Natural killer cell (primary cell): ENCODE measurements at regions not wholly inside any gene's neighbourhood (a gene's known extent, or its start where the extent isn't known, plus 50 kb on each side); places are given as distances from the start of the nearest gene placed in this dataset.

Experiments
- ATAC-seq, 3 donors: fragments of 150-1000 bp in 2 of 3; fragments of 200-7000 bp in 1 of 3; cut with Tn5 transposase; 1 replicate in 1 of 3; 2 replicates in 2 of 3; pipeline ENCODE4 v1.10.0; 2021; ENCODE audit warnings: mild to moderate bottlenecking in 2 of 3, moderate library complexity in 2 of 3
- DNase-seq, 2 donors: peaks; one replicate each; pipeline versions ENCODE4 v3.0.0 to v3.0.0-alpha.2; 2013 to 2021; ENCODE audit warnings: mixed read lengths in 1 of 2
- H3K27ac ChIP-seq: one replicate; pipeline ENCODE4 v1.5.1; 2013; ENCODE audit warnings: mild to moderate bottlenecking, low read length
- H3K27me3 ChIP-seq: one replicate; pipeline ENCODE4 v1.6.1; 2013; ENCODE audit warnings: low read length; ENCODE audit not compliant: control insufficient read depth, insufficient read depth
- H3K36me3 ChIP-seq: one replicate; pipeline ENCODE4 v1.6.1; 2013; ENCODE audit warnings: low read length; ENCODE audit not compliant: control insufficient read depth, insufficient read depth
- H3K4me1 ChIP-seq: one replicate; pipeline ENCODE4 v1.6.1; 2013; ENCODE audit warnings: low read length; ENCODE audit not compliant: control insufficient read depth, insufficient read depth
- H3K4me3 ChIP-seq: one replicate; pipeline ENCODE4 v1.5.1; 2013; ENCODE audit warnings: low read length
- H3K9me3 ChIP-seq: one replicate; pipeline ENCODE4 v1.6.1; 2013; ENCODE audit warnings: low read length; ENCODE audit not compliant: control insufficient read depth, insufficient read depth
- H3K27ac Mint-ChIP-seq, 2 donors: one replicate each; pipeline ENCODE4 v1.8.0; 2022; ENCODE audit warnings: mild to moderate bottlenecking in 2 of 2, mixed read lengths in 2 of 2, moderate library complexity in 1 of 2
- H3K27me3 Mint-ChIP-seq, 2 donors: one replicate each; pipeline ENCODE4 v1.8.0; 2022; ENCODE audit warnings: low read depth in 2 of 2, mixed read lengths in 2 of 2
- H3K36me3 Mint-ChIP-seq: one replicate; pipeline ENCODE4 v1.8.0; 2022; ENCODE audit warnings: mixed read lengths
- H3K4me1 Mint-ChIP-seq, 2 donors: one replicate each; pipeline ENCODE4 v1.8.0; 2022; ENCODE audit warnings: mixed read lengths in 2 of 2
- H3K4me3 Mint-ChIP-seq: one replicate; pipeline ENCODE4 v1.8.0; 2022; ENCODE audit warnings: mild to moderate bottlenecking, moderate library complexity, mixed read lengths
- H3K9me3 Mint-ChIP-seq, 2 donors: one replicate each; pipeline ENCODE4 v1.8.0; 2022; ENCODE audit warnings: mixed read lengths in 2 of 2
- WGBS: methylation state at CpG from one replicate; pipeline ENCODE4 v1.1.7; 2013; ENCODE audit warnings: missing lambda C conversion rate; ENCODE audit not compliant: insufficient coverage; 5-methylcytosine and 5-hydroxymethylcytosine counted together
- intact Hi-C: fragments of 100-400 bp; cut with micrococcal nuclease; formaldehyde crosslinking; loops from one replicate; pipeline ENCODE4 v1.14.2; 2022
- TF ChIP-seq, protein P1 (sequence below): fragments of 200-600 bp; IDR thresholded peaks from one replicate; pipeline ENCODE4 v1.8.0; 2022; ENCODE audit warnings: antibody characterized with exemption

DNA sequence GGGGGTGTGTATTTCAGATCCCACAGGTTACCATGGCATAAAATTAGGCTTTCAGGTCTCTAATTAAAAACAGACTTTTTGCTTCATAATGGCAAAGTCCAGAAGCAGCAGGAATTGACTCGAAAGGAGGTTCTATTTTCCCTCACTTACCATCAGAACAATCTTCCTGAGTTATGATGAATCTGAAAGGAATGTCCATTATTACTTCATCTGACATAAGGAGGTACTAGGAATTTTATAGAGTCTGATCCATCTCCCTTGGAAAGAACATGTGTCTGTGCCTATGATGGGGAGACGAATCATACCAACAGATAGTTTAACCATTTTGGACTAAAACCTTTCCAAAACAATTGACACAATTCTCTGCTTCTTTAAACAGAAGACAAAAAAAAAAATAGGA, 206.3 kb upstream of the FGF13 start:
- H3K27ac Mint-ChIP-seq = no peak overlapping the region
- Histone ChIP-seq H3K27ac (no peak overlapping the region), H3K4me3 (no peak overlapping the region), H3K36me3 (no peaks in the 10 kb centered on the region), H3K4me1 (no peaks in the 10 kb centered on the region), H3K27me3 (no peaks in the 10 kb centered on the region), H3K9me3 (no peaks in the 10 kb centered on the region)
- DNase-seq (no peak), ATAC-seq (no peak)
- TF ChIP-seq, protein P1, sequence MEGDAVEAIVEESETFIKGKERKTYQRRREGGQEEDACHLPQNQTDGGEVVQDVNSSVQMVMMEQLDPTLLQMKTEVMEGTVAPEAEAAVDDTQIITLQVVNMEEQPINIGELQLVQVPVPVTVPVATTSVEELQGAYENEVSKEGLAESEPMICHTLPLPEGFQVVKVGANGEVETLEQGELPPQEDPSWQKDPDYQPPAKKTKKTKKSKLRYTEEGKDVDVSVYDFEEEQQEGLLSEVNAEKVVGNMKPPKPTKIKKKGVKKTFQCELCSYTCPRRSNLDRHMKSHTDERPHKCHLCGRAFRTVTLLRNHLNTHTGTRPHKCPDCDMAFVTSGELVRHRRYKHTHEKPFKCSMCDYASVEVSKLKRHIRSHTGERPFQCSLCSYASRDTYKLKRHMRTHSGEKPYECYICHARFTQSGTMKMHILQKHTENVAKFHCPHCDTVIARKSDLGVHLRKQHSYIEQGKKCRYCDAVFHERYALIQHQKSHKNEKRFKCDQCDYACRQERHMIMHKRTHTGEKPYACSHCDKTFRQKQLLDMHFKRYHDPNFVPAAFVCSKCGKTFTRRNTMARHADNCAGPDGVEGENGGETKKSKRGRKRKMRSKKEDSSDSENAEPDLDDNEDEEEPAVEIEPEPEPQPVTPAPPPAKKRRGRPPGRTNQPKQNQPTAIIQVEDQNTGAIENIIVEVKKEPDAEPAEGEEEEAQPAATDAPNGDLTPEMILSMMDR = no peak
- WGBS = no CpG with 5 or more reads among the region's 2 CpGs
- H3K9me3 Mint-ChIP-seq = no peaks in the 10 kb centered on the region
- H3K4me1 Mint-ChIP-seq = no peaks in the 10 kb centered on the region
- H3K36me3 Mint-ChIP-seq = no peaks in the 10 kb centered on the region
- no peak overlapping the region for H3K4me3 Mint-ChIP-seq
- intact Hi-C loops = no loop called here
- no peaks in the 10 kb centered on the region for H3K27me3 Mint-ChIP-seq

DNA sequence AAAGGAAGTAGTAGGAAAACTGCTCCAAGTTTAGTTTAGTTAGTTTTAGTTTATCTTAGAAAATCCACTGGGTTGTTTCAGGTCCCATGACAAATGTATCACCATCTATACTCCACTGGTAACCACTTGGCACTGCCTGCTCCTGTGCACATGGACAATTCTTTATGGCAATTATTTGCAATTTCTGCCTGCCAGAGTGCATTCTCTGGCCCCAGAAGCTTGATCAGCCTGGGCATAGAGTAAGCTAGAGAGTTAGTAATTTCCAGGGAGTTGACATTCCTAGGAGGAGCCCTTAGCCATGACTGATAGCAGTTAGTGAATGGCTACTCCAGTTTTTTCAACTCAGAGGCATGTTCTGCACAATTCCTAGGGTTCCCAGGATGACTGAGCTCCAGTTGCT, 203.2 kb upstream of the FGF13 start:
- no peak overlapping the region for H3K4me3 Mint-ChIP-seq
- TF ChIP-seq, protein P1 = no peak
- no peaks in the 10 kb centered on the region for H3K9me3 ChIP-seq
- H3K27ac Mint-ChIP-seq = no peak overlapping the region
- no peaks in the 10 kb centered on the region for H3K9me3 Mint-ChIP-seq
- DNase-seq (no peak), ATAC-seq (no peak)
- no peak overlapping the region for H3K4me3 ChIP-seq
- no peaks in the 10 kb centered on the region for H3K36me3 Mint-ChIP-seq
- H3K4me1 Mint-ChIP-seq = no peaks in the 10 kb centered on the region
- no peaks in the 10 kb centered on the region for H3K27me3 ChIP-seq
- no peaks in the 10 kb centered on the region for H3K36me3 ChIP-seq
- H3K27ac ChIP-seq = no peak overlapping the region
- H3K4me1 ChIP-seq = no peaks in the 10 kb centered on the region
- no peaks in the 10 kb centered on the region for H3K27me3 Mint-ChIP-seq
- intact Hi-C loops = no loop called here

DNA sequence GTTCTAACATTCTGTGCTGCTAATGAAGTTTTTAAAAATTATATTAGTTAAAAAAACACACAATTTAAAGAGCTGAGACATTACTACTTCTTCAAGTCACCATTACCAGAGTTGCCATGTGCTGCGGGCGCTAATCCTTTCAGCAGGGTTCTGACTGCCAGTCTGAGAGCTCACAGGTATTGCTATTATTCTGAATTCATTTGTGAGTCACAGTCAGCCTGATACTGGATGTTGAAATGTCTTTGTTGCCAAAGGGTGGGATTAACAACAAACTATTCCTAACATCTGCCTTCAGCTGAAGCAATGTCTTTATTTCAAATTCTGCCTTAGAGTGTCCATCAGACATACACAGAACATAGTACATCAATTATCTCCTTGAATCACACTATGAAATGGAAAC, 197.1 kb upstream of the FGF13 start:
- no peaks in the 10 kb centered on the region for H3K27me3 Mint-ChIP-seq
- H3K9me3 Mint-ChIP-seq = no peaks in the 10 kb centered on the region
- DNase-seq = no peak
- no peaks in the 10 kb centered on the region for H3K4me1 ChIP-seq
- no peak overlapping the region for H3K27ac ChIP-seq
- H3K27me3 ChIP-seq = no peaks in the 10 kb centered on the region
- H3K36me3 Mint-ChIP-seq = no peaks in the 10 kb centered on the region
- no CpG with 5 or more reads among the region's 2 CpGs for WGBS
- intact Hi-C loops = no loop called here
- H3K36me3 ChIP-seq = no peaks in the 10 kb centered on the region
- H3K4me1 Mint-ChIP-seq = no peaks in the 10 kb centered on the region
- no peaks in the 10 kb centered on the region for H3K9me3 ChIP-seq
- ATAC-seq = no peak
- no peak overlapping the region for H3K27ac Mint-ChIP-seq
- no peak overlapping the region for H3K4me3 ChIP-seq
- TF ChIP-seq, protein P1 = no peak
- H3K4me3 Mint-ChIP-seq = no peak overlapping the region

GRCh38 chrX:138897621-138898492, 186.3 kb upstream of the FGF13 start:
- DNase-seq (no peak), ATAC-seq (no peak)
- Histone ChIP-seq H3K9me3 (no peaks in the 10 kb centered on the region), H3K4me3 (no peak overlapping the region), H3K27ac (no peak overlapping the region), H3K36me3 (no peaks in the 10 kb centered on the region), H3K27me3 (no peaks in the 10 kb centered on the region), H3K4me1 (no peaks in the 10 kb centered on the region)
- Mint-ChIP-seq H3K27ac (no peak overlapping the region), H3K4me1 (no peaks in the 10 kb centered on the region), H3K27me3 (peaks cover 0 to 11% of the 10 kb centered on the region in 2 donors), H3K9me3 (no peaks in the 10 kb centered on the region), H3K4me3 (no peak overlapping the region), H3K36me3 (no peaks in the 10 kb centered on the region)
- 88% methylated on average over 2 of the region's 6 CpGs for WGBS
- intact Hi-C loops = no loop called here
- TF ChIP-seq, protein P1 = no peak
